ENCODE measurements at regions not wholly inside any gene's neighbourhood (a gene's known extent, or its start where the extent isn't known, plus 50 kb on each side); places are given as distances from the start of the nearest gene placed in this dataset.

DNA sequence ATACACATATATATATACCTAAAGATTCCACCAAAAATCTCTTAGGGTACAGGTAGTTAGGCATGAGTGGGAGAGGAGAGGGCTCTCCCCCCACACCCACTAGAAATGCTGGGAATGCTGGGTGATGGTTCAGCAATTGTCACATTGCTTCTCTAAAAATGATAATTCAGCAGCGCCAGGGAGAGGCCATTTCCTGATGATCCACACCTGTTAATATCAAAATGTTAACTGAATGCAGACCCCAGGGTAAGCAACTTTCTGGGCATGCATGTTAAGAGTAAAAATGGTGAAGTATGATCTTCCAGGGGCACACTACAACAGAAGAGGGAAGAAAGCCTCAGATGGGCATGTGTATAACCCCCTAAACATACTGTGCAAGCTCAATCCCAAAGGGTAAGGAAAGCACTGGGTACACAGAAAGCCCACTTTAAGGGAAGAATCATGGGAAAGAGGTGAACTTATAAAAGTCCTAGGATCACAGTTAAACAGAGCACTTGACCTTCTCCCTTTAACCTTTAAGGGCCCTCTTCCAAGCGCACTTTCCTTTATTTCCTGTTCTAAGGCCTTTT, 67.6 kb upstream of the GNAZ start:
- no peak overlapping the region for H3K27ac ChIP-seq (ENCODE audit: low read depth, low read length)
- no peak for DNase-seq (ENCODE audit: insufficient read length, low spot score, missing footprints)
- no peak overlapping the region for H3K4me2 ChIP-seq (ENCODE audit: insufficient read depth, low read length)
- no peak overlapping the region for H3K4me3 ChIP-seq (ENCODE audit: insufficient read depth, low read length)
- no peaks in the 10 kb centered on the region for H3K36me3 ChIP-seq (ENCODE audit: insufficient read depth, low read length)
- H3K9me3 ChIP-seq (ENCODE audit: low read depth, low read length) = no peaks in the 10 kb centered on the region
- no peaks in the 10 kb centered on the region for H3K4me1 ChIP-seq (ENCODE audit: insufficient read depth, low read length)
- H3K27me3 ChIP-seq (ENCODE audit: insufficient read depth, low read length) = no peaks in the 10 kb centered on the region
- TF ChIP-seq, protein P1, sequence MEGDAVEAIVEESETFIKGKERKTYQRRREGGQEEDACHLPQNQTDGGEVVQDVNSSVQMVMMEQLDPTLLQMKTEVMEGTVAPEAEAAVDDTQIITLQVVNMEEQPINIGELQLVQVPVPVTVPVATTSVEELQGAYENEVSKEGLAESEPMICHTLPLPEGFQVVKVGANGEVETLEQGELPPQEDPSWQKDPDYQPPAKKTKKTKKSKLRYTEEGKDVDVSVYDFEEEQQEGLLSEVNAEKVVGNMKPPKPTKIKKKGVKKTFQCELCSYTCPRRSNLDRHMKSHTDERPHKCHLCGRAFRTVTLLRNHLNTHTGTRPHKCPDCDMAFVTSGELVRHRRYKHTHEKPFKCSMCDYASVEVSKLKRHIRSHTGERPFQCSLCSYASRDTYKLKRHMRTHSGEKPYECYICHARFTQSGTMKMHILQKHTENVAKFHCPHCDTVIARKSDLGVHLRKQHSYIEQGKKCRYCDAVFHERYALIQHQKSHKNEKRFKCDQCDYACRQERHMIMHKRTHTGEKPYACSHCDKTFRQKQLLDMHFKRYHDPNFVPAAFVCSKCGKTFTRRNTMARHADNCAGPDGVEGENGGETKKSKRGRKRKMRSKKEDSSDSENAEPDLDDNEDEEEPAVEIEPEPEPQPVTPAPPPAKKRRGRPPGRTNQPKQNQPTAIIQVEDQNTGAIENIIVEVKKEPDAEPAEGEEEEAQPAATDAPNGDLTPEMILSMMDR (IDR thresholded peaks at IDR 0.05; ENCODE audit: extremely low read depth, low read depth, low read length) = no peak
- H4K20me1 ChIP-seq (ENCODE audit: insufficient read depth, low read length) = no peaks in the 10 kb centered on the region
- no peak overlapping the region for H2AFZ ChIP-seq (ENCODE audit: low read length)
- no peaks in the 10 kb centered on the region for H3K79me2 ChIP-seq (ENCODE audit: insufficient read depth, low read length)

DNA sequence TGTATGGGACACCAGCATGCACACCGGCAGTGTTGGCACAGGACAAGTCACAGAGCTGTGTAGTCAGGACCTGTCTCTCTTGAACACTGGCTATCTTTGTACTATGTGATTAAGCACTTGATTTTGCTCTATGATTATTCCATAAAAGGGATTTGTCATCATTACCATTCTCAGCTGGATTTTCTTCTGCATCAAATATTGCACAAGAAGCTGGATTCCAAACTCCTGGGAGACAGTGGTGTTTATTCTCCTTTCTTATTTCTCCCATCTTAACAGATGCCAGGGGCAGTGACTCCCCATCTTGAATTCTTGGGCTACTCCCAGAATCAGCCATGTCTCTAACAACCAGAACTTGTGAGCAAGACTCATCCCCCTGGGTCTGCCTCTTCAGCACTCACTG, 62.5 kb upstream of the GNAZ start:
- no peak overlapping the region for H2AFZ ChIP-seq (ENCODE audit: low read length)
- H3K4me2 ChIP-seq (ENCODE audit: insufficient read depth, low read length) = no peak overlapping the region
- no peak overlapping the region for H3K4me3 ChIP-seq (ENCODE audit: insufficient read depth, low read length)
- H3K79me2 ChIP-seq (ENCODE audit: insufficient read depth, low read length) = no peaks in the 10 kb centered on the region
- H3K27me3 ChIP-seq (ENCODE audit: insufficient read depth, low read length) = no peaks in the 10 kb centered on the region
- TF ChIP-seq, protein P1 (IDR thresholded peaks at IDR 0.05; ENCODE audit: extremely low read depth, low read depth, low read length) = no peak
- no peaks in the 10 kb centered on the region for H3K36me3 ChIP-seq (ENCODE audit: insufficient read depth, low read length)
- no peaks in the 10 kb centered on the region for H4K20me1 ChIP-seq (ENCODE audit: insufficient read depth, low read length)
- H3K4me1 ChIP-seq (ENCODE audit: insufficient read depth, low read length) = no peaks in the 10 kb centered on the region
- no peak for DNase-seq (ENCODE audit: insufficient read length, low spot score, missing footprints)
- H3K9me3 ChIP-seq (ENCODE audit: low read depth, low read length) = no peaks in the 10 kb centered on the region
- H3K27ac ChIP-seq (ENCODE audit: low read depth, low read length) = no peak overlapping the region

DNA sequence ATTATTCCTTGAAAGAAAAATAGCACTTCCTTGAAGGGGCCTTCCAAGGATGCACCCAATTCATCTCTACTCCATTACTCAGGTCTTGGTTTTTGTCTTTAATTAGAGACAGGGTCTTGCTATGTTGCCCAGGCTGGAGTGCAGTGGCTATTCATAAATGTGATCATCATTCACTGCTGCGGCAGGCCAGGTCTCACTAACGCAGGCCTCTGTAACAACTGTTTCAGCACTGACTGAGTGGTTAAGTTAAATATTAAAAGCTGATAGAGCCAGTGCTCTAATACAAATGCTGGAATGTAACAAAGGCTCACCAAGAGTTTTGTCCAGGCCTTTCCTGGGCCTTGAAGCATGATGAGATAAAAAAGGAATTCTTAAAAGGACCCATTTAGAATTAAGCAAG, 61.4 kb upstream of the GNAZ start:
- Histone ChIP-seq H3K4me1 (ENCODE audit: insufficient read depth, low read length) (no peaks in the 10 kb centered on the region), H3K4me2 (ENCODE audit: insufficient read depth, low read length) (no peak overlapping the region), H4K20me1 (ENCODE audit: insufficient read depth, low read length) (no peaks in the 10 kb centered on the region), H3K36me3 (ENCODE audit: insufficient read depth, low read length) (no peaks in the 10 kb centered on the region), H3K27ac (ENCODE audit: low read depth, low read length) (no peak overlapping the region), H2AFZ (ENCODE audit: low read length) (no peak overlapping the region), H3K9me3 (ENCODE audit: low read depth, low read length) (no peaks in the 10 kb centered on the region), H3K27me3 (ENCODE audit: insufficient read depth, low read length) (no peaks in the 10 kb centered on the region), H3K79me2 (ENCODE audit: insufficient read depth, low read length) (no peaks in the 10 kb centered on the region), H3K4me3 (ENCODE audit: insufficient read depth, low read length) (no peak overlapping the region)
- DNase-seq (ENCODE audit: insufficient read length, low spot score, missing footprints) = no peak
- TF ChIP-seq, protein P1 (IDR thresholded peaks at IDR 0.05; ENCODE audit: extremely low read depth, low read depth, low read length) = no peak

All from osteoblast (primary cell).